Gastrocnemius medialis (tissue), 4 donors: ENCODE measurements at regions not wholly inside any gene's neighbourhood (a gene's known extent, or its start where the extent isn't known, plus 50 kb on each side); places are given as distances from the start of the nearest gene placed in this dataset.

Source experiments
- POLR2A ChIP-seq, 2 donors: fragments of 450-650 bp; IDR thresholded peaks; one replicate each; pipeline ENCODE4 v1.6.1; 2017; ENCODE audit warnings: antibody characterized with exemption in 2 of 2, mild to moderate bottlenecking in 2 of 2, moderate library complexity in 2 of 2
- TF ChIP-seq, protein P1 (sequence below), 5 experiments: fragments of 450-650 bp in 3 of 5; fragments of 200-600 bp in 2 of 5; sonication (generic) in 2 of 5; IDR thresholded peaks in 4 of 5; conservative IDR thresholded peaks in 1 of 5; 1 replicate in 4 of 5; 2 replicates in 1 of 5; pipeline ENCODE4 v1.5.1; 2016 to 2019; ENCODE audit warnings: antibody characterized with exemption in 5 of 5, mild to moderate bottlenecking in 3 of 5, moderate library complexity in 3 of 5

DNA sequence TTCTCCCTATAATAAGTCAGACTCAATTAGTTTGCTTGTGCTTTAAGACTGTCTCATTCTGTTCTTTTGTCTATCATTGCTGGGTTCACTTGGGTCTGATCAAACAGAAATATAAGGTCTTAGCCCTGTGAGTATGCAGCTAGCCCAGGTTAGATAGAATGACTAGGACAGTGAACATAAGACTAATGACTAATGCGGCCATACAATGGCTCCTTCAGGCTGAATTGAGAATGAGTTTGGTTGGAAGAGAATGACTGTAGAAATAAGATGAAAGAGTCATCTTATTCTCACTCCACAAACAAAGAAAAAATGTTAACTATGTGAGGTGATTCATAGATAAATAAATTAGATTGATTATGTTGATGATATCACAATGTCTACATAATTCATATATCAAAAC is 50.1 kb upstream of the OBI1 start:
- TF ChIP-seq, protein P1, sequence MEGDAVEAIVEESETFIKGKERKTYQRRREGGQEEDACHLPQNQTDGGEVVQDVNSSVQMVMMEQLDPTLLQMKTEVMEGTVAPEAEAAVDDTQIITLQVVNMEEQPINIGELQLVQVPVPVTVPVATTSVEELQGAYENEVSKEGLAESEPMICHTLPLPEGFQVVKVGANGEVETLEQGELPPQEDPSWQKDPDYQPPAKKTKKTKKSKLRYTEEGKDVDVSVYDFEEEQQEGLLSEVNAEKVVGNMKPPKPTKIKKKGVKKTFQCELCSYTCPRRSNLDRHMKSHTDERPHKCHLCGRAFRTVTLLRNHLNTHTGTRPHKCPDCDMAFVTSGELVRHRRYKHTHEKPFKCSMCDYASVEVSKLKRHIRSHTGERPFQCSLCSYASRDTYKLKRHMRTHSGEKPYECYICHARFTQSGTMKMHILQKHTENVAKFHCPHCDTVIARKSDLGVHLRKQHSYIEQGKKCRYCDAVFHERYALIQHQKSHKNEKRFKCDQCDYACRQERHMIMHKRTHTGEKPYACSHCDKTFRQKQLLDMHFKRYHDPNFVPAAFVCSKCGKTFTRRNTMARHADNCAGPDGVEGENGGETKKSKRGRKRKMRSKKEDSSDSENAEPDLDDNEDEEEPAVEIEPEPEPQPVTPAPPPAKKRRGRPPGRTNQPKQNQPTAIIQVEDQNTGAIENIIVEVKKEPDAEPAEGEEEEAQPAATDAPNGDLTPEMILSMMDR (IDR thresholded peaks at IDR 0.05 in 4 of 5, conservative IDR thresholded peaks at IDR 0.05 in 1 of 5), result no peak
- no peak for TF ChIP-seq POLR2A (IDR thresholded peaks at IDR 0.05)
